ENCODE measurements at regions not wholly inside any gene's neighbourhood (a gene's known extent, or its start where the extent isn't known, plus 50 kb on each side); places are given as distances from the start of the nearest gene placed in this dataset.
"Not testable (repeated sequence)": the region's sequence is repeated elsewhere in the genome, so short reads cannot be mapped to it uniquely, and the experiment has no call there.

DNA sequence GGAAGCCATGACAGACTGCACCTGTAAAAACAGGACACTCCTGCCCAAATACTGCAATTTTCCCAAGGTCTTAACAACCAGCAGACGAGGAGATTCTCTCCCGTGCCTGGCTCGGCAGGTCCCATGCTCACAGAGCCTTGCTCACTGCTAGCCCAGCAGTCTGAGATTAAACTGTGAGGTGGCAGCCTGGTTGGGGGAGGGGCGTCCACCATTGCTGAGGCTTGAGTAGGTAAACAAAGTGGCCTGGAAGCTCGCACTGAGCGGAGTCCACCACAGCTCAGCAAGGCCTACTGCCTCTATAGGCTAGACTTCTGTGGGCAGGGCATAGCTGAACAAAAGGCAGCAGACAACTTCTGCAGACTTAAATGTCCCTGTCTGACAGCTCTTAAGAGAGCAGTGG lies 80.3 kb downstream of the ANXA5 start:
- H3K4me3 ChIP-seq (ENCODE audit: low read length); DNase-seq (ENCODE audit: low read depth): not testable (repeated sequence)

DNA sequence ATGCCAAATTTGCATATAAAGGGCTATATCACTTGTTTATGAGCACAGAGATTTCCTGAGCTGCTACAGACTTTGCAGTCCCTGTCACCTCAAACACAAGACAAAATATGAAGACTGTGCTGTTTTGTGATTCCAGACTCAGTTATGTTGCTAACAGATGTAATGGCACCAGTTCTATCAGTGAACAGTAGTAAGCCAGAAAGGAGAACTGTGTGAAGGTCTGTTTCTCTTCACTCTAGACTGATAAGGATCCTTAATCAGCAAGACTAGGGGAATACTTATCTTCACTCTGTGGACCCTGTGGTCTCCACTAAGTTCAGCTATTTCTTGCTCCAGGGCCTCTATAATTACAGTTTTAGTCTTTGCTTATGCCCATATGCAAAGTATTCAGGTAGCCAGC lies 82.7 kb downstream of the ANXA5 start:
- no peak for DNase-seq (ENCODE audit: low read depth)
- TF ChIP-seq, protein P1, sequence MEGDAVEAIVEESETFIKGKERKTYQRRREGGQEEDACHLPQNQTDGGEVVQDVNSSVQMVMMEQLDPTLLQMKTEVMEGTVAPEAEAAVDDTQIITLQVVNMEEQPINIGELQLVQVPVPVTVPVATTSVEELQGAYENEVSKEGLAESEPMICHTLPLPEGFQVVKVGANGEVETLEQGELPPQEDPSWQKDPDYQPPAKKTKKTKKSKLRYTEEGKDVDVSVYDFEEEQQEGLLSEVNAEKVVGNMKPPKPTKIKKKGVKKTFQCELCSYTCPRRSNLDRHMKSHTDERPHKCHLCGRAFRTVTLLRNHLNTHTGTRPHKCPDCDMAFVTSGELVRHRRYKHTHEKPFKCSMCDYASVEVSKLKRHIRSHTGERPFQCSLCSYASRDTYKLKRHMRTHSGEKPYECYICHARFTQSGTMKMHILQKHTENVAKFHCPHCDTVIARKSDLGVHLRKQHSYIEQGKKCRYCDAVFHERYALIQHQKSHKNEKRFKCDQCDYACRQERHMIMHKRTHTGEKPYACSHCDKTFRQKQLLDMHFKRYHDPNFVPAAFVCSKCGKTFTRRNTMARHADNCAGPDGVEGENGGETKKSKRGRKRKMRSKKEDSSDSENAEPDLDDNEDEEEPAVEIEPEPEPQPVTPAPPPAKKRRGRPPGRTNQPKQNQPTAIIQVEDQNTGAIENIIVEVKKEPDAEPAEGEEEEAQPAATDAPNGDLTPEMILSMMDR (conservative IDR thresholded peaks at IDR 0.05; ENCODE audit: low read length), result no peak

DNA sequence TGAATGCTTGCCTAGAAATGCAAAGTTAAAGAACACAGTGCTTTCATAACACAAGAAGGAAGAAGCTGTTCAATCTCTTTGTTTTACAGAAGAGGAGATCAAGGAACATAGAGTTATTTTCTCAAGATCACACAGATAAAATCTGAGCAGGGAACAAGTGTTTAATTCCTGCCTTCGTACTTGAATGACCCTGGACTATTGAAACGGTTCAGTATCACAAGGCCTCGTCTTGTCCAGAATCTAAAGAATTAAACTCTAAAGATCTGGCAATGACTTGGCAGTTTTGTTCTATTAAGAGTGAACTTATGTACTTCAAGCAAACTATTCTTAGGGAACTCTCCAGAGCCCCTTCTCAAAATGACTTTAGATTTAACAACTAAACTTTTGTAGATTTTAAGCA lies 97.7 kb downstream of the ANXA5 start:
- TF ChIP-seq, protein P1 (conservative IDR thresholded peaks at IDR 0.05; ENCODE audit: low read length), result no peak
- DNase-seq (ENCODE audit: low read depth), result no peak
- no peak overlapping the region for H3K4me3 ChIP-seq (ENCODE audit: low read length)

More for the DNA sequence above, 82.7 kb downstream of the ANXA5 start:
- no peak overlapping the region for H3K4me3 ChIP-seq (ENCODE audit: low read length)

DNA sequence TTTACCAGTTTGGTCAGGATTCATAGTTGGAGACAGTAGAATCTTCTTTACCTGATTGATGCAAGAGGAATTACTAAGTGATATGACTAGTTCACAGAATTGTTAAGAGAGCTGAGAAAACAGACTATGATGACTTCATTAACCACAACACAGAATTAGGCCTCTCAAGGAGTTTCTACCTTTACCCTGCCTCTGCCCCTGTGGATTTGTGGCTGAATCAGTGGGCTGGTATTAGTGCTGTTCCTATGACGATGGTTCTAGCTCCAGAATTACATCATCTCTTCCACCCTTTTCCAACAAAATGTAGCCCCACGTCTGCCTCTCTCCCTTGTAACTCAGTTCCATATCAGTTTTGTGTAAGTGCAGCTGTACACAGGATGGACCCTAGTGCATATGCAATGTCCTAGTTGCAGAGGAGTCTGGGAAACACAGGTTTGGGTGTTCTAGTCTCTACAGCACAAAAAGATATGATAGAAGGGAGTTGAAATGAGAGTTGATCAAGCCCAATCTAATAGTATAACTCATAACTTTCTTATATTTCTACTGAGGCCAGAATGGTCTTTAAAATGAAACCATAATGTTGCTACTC lies 99.3 kb downstream of the ANXA5 start:
- no peak overlapping the region for H3K4me3 ChIP-seq (ENCODE audit: low read length)
- DNase-seq (ENCODE audit: low read depth), result no peak
- TF ChIP-seq, protein P1 (conservative IDR thresholded peaks at IDR 0.05; ENCODE audit: low read length), result no peak

DNA sequence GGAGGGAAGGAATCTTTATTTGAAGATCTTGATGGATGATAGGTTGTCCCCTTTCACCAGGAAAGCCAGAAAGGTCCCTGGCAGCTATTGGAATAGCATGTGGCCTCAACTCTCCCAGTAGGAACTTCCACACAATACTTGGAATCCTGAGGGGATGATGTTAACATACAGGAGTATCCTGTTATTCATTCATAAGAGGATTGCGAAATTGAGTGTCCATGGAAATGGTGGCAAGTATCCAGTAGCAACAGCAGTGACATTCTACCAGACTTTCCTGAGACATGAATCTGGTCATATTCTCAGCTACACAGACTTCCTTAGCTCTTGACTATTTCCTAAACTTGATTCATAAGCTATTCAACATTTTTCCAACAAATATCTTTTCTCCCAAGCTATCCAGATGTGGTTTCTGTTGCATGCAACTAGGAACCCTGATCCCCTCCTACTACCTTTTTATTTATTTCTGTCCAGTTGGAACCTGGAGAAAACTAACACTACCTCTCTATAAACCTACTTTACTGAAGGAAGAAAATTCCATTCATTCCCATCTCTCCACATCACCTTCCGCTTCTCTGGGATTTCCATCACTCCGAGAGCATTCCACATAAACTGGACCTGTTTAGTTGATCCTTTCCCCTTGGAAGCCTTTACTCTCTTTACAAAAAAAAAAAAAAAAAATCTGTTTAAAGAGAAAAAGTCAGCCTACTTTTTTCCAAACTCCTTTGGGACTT lies 101.8 kb downstream of the ANXA5 start:
- no peak overlapping the region for H3K4me3 ChIP-seq (ENCODE audit: low read length)
- DNase-seq (ENCODE audit: low read depth), result peak; percentile 73
- TF ChIP-seq, protein P1 (conservative IDR thresholded peaks at IDR 0.05; ENCODE audit: low read length), result no peak

DNA sequence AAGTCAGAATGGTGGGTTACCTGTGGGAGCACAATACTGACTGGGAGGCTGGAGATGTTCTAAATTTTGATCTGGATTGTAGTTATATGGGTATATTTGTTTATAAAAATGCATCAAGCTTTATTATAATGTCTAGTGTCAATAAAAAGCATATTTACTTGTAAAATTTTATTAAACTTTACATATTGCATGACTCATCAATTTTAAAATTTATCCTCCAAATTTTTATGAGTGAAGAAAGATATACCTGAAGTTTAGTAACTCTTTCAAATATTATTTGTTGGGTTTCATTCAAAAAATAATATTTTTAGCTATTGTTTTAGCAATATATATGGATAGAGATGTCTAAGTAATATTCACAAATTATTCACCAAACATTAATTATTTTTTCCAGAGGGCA lies 103.0 kb downstream of the ANXA5 start:
- DNase-seq (ENCODE audit: low read depth), result no peak
- H3K4me3 ChIP-seq (ENCODE audit: low read length), result no peak overlapping the region
- TF ChIP-seq, protein P1 (conservative IDR thresholded peaks at IDR 0.05; ENCODE audit: low read length), result no peak

DNA sequence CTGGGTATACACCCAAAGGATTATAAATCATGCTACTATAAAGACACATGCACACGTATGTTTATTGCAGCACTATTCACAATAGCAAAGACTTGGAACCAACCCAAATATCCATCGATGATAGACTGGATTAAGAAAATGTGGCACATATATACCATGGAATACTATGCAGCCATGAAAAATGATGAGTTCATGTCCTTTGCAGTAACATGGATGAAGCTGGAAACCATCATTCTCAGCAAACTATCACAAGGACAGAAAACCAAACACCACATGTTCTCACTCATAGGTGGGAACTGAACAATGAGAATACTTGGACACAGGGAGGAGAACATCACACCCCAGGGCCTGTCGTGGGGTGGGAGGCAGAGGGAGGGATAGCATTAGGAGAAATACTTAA lies 104.5 kb downstream of the ANXA5 start:
- H3K4me3 ChIP-seq (ENCODE audit: low read length); DNase-seq (ENCODE audit: low read depth): not testable (repeated sequence)

DNA sequence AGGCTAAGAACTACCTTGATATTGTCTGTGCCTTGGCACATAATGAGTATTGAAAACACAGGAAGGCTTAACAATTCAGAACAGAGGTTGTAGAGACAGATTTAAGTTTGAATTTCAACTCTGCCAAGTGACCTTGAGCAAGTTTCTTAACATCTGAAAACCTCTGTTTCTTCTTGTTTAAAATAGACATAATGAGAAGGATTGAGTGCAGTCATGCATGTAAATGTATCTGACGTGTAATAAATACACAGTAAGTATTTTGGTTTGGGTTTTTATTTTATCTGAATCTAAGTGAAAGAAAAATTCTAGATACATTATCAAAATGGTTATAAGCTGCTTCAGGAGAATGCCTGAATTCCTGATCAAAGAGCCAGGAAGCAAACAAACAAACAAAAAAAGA lies 111.9 kb downstream of the ANXA5 start:
- no peak for DNase-seq (ENCODE audit: low read depth)
- TF ChIP-seq, protein P1 (conservative IDR thresholded peaks at IDR 0.05; ENCODE audit: low read length), result no peak
- no peak overlapping the region for H3K4me3 ChIP-seq (ENCODE audit: low read length)

All from AG10803 (cell line).